22Rv1 (cell line): ENCODE measurements at regions not wholly inside any gene's neighbourhood (a gene's known extent, or its start where the extent isn't known, plus 50 kb on each side); places are given as distances from the start of the nearest gene placed in this dataset.

ENCODE experiments used
- CTCF ChIP-seq: fragments of 450-650 bp; IDR thresholded peaks from 2 replicates; pipeline ENCODE4 v1.5.1; 2017; ENCODE audit warnings: mild to moderate bottlenecking
- ZFX ChIP-seq: fragments of 450-650 bp; IDR thresholded peaks from 2 replicates; pipeline ENCODE4 v1.6.1; 2017; ENCODE audit warnings: antibody characterized with exemption, borderline replicate concordance

GRCh38 chr3:17901893-17902292, 159.5 kb upstream of the TBC1D5 start:
- TF ChIP-seq CTCF (no peak), ZFX (no peak)
